IPS-18c (cell line): ENCODE measurements at regions not wholly inside any gene's neighbourhood (a gene's known extent, or its start where the extent isn't known, plus 50 kb on each side); places are given as distances from the start of the nearest gene placed in this dataset.

Experiments
- H3K4me3 ChIP-seq: 2 replicates; pipeline ENCODE4 v1.7.0; 2013; ENCODE audit warnings: low read depth, mild to moderate bottlenecking, low read length, moderate library complexity; ENCODE audit not compliant: insufficient read depth
- H3K9me3 ChIP-seq: one replicate; pipeline ENCODE4 v1.6.1; 2013; ENCODE audit warnings: mild to moderate bottlenecking, low read length, moderate library complexity; ENCODE audit not compliant: control insufficient read depth, insufficient read depth

GRCh38 chr12:112559784-112560183 is 141.0 kb downstream of the PTPN11 start:
- H3K9me3 ChIP-seq, result no peaks in the 10 kb centered on the region
- H3K4me3 ChIP-seq, result no peak overlapping the region

- no peak overlapping the region for H3K4me3 ChIP-seq
- no peaks in the 10 kb centered on the region for H3K9me3 ChIP-seq
Observed at GRCh38 chr12:112564160-112564784, 145.5 kb downstream of the PTPN11 start.

GRCh38 chr12:112568641-112569040 is 149.9 kb downstream of the PTPN11 start:
- H3K4me3 ChIP-seq, result no peak overlapping the region
- no peaks in the 10 kb centered on the region for H3K9me3 ChIP-seq

- H3K4me3 ChIP-seq, result no peak overlapping the region
Observed at GRCh38 chr12:112570096-112570495, 151.3 kb downstream of the PTPN11 start.

GRCh38 chr12:112573141-112573540 is 154.4 kb downstream of the PTPN11 start:
- H3K9me3 ChIP-seq, result no peaks in the 10 kb centered on the region

More at GRCh38 chr12:112570096-112570495, 151.3 kb downstream of the PTPN11 start:
- H3K9me3 ChIP-seq, result no peaks in the 10 kb centered on the region

GRCh38 chr12:112574896-112575558 is 156.3 kb downstream of the PTPN11 start:
- Histone ChIP-seq H3K4me3 (peak overlapping the region; percentile 49), H3K9me3 (no peaks in the 10 kb centered on the region)

More at GRCh38 chr12:112573141-112573540, 154.4 kb downstream of the PTPN11 start:
- H3K4me3 ChIP-seq, result no peak overlapping the region

- peak overlapping the region; percentile 49 for H3K4me3 ChIP-seq
Observed at GRCh38 chr12:112575559-112576067, 156.9 kb downstream of the PTPN11 start.

GRCh38 chr12:112577473-112578329 is 159.0 kb downstream of the PTPN11 start:
- Histone ChIP-seq H3K9me3 (no peaks in the 10 kb centered on the region), H3K4me3 (no peak overlapping the region)

More at GRCh38 chr12:112575559-112576067, 156.9 kb downstream of the PTPN11 start:
- H3K9me3 ChIP-seq, result no peaks in the 10 kb centered on the region

GRCh38 chr12:112584266-112584722 is 165.5 kb downstream of the PTPN11 start:
- H3K4me3 ChIP-seq, result no peak overlapping the region
- H3K9me3 ChIP-seq, result no peaks in the 10 kb centered on the region

GRCh38 chr12:112586148-112586783 is 167.5 kb downstream of the PTPN11 start:
- no peaks in the 10 kb centered on the region for H3K9me3 ChIP-seq

GRCh38 chr12:112589275-112589674 is 170.5 kb downstream of the PTPN11 start:
- no peak overlapping the region for H3K4me3 ChIP-seq
- no peaks in the 10 kb centered on the region for H3K9me3 ChIP-seq

More at GRCh38 chr12:112586148-112586783, 167.5 kb downstream of the PTPN11 start:
- no peak overlapping the region for H3K4me3 ChIP-seq

GRCh38 chr12:112590281-112590680 is 171.5 kb downstream of the PTPN11 start:
- Histone ChIP-seq H3K4me3 (no peak overlapping the region), H3K9me3 (no peaks in the 10 kb centered on the region)

GRCh38 chr12:112591488-112591887 is 172.7 kb downstream of the PTPN11 start:
- H3K9me3 ChIP-seq, result no peaks in the 10 kb centered on the region
- H3K4me3 ChIP-seq, result no peak overlapping the region

- no peak overlapping the region for H3K4me3 ChIP-seq
Observed at GRCh38 chr12:112595410-112595809, 176.7 kb downstream of the PTPN11 start.

GRCh38 chr12:112597986-112598385 is 179.2 kb downstream of the PTPN11 start:
- Histone ChIP-seq H3K4me3 (no peak overlapping the region), H3K9me3 (no peaks in the 10 kb centered on the region)

More at GRCh38 chr12:112595410-112595809, 176.7 kb downstream of the PTPN11 start:
- H3K9me3 ChIP-seq, result no peaks in the 10 kb centered on the region

GRCh38 chr12:112598626-112599025 is 179.9 kb downstream of the PTPN11 start:
- no peaks in the 10 kb centered on the region for H3K9me3 ChIP-seq

GRCh38 chr12:112599871-112600270 is 181.1 kb downstream of the PTPN11 start:
- no peak overlapping the region for H3K4me3 ChIP-seq
- H3K9me3 ChIP-seq, result no peaks in the 10 kb centered on the region

More at GRCh38 chr12:112598626-112599025, 179.9 kb downstream of the PTPN11 start:
- no peak overlapping the region for H3K4me3 ChIP-seq
